Right renal pelvis (tissue), 4 donors: ENCODE measurements at regions not wholly inside any gene's neighbourhood (a gene's known extent, or its start where the extent isn't known, plus 50 kb on each side); places are given as distances from the start of the nearest gene placed in this dataset.

Experiments
- DNase-seq, 4 donors: peaks; one replicate each; pipeline ENCODE4 v3.0.0-alpha.2; 2013; ENCODE audit warnings: low read depth in 4 of 4, low spot score in 3 of 4, missing footprints in 1 of 4

GRCh38 chr2:66929632-66930338 is 467.3 kb upstream of the ETAA1 start:
- peak in 2 of 4 donors; percentile 42 to 55 for DNase-seq

- DNase-seq: peak in 1 of 4 donors; percentile 45
Observed at GRCh38 chr2:66930339-66931220, 466.6 kb upstream of the ETAA1 start.

DNA sequence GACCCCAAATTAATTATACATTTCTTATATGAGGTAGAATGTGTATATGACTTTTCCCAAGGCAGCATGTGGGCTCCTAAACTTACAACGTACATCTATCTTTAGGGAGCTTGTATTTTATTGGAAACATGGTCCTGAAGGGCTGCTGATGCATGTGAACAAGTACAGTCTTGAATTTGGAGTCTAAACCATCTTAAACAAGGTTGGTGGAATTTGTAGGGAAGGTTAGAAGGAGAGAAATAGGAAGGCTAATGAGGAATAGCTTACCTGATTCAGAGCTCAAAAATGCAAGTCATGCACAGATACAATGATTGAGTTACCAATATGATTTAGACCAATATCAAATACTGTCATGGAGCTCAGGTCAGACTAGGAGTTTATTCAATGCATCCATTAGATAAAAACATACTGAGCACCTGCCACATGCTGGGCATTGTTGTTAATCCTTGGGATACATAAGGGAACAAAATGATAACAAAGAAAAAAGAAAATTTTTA is 458.6 kb upstream of the ETAA1 start:
- no peak for DNase-seq

DNA sequence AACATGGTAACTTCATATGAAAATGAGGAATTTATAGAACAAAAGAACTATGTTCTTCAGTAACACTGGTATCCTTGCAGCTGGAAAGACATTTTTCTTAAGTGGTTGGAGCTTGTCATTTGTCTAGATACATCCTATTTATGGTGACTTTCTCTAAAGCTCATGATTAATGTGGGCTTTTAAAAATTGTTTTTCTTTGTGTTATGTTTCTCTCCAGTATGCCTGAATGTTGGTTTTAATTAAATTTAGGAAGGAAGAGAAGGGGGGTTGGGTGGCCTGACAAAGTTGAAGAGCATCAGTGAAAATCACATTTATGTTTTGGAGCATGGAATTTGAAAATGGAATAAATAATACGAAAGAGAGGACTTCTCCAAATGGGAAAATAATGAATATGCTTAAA is 457.1 kb upstream of the ETAA1 start:
- no peak for DNase-seq

DNA sequence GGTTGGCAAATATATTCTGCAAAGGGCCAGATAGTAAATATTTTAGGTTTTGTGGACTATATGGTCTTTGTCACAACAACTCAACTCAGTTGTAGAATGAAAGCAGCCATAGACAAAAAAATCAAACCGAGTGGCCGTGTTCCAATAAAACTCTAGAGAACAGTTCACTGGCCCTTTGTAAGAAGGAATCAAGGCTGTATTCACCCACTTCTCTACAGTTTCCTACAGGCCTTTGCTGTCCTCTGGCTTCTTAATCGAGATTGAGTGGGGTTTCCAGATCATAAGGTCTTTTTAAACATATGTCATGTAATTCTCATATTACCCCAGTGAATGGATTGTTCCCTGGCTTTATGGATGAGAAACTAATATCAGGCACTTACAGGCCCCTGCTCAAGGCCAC is 448.9 kb upstream of the ETAA1 start:
- DNase-seq: no peak

GRCh38 chr2:66957198-66957597 is 439.9 kb upstream of the ETAA1 start:
- no peak for DNase-seq

DNA sequence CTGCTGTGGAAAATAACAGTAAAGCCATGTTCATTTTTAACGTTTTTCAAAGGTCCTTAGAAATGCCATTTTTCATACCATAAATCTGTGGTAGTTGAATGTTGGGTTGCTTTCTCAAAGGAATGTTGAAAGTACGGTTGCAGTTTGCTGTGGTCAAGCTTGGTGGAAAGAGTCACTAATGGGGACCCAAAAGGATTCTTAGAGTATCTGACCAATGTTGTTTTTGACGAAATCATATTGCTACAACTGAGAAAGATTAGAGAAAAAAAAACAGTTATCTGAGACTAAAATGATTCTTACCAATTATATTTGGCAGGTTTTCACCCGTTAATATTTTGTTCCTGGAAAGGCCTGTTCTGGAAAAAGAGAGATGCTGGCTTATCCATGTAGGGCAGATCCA is 439.5 kb upstream of the ETAA1 start:
- no peak for DNase-seq

DNA sequence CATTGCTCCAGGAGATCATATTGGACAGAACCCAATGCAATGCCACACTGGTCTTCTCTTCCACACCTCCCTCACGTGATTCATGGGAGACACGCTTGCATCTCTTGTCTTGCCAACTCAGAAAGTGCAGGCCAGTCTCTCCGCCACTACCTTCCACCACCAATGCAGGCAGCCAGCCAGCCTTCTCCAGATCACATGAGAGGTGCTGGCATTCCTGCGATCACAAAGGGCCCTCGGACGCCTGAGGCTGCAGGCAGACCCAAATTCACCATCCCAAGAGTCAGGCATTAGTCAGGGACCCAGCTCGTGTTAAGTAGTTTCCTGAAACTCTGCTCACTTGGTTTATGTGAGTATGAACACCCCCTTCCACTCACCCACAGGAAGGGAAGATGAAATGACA is 437.0 kb upstream of the ETAA1 start:
- no peak for DNase-seq

GRCh38 chr2:66962716-66963115 is 434.4 kb upstream of the ETAA1 start:
- DNase-seq: no peak

GRCh38 chr2:66966631-66967030 is 430.5 kb upstream of the ETAA1 start:
- no peak for DNase-seq

DNA sequence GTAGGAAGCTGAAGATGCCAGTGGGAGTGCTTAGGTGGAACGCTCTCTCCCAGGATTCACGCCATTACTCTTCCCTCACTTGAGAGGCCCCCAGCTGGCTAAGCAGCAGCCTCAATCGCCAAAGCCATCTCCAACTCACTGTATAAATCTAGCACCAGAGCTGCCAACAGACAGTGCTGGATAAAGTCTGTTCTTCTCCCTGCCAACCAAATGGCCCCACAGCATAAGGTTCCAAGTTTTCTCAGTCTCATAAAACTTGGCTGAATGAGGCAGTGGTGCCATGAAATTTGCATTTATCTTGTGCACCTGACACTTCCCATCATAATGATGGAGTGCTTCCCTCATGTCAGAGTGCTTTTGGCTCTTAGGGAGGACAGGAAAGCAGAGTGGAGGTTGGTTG is 428.2 kb upstream of the ETAA1 start:
- no peak for DNase-seq

DNA sequence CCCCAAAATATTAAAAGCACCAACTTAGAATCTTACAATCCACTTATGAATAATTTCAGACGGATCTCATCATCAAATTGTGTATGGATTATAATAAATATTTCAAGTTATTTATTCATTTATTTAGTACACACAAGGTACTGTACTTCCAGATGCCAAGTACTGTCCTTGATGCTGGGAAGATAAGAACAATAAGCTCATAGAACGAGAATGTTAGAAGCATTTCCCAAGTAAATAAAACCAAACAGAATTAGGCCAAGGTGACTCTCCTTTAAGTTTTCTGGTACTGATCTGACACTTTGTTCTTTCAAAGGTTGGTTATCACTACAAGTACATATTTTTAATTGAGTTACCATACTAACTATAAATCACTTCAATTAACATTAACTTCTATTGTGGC is 416.1 kb upstream of the ETAA1 start:
- no peak for DNase-seq

DNA sequence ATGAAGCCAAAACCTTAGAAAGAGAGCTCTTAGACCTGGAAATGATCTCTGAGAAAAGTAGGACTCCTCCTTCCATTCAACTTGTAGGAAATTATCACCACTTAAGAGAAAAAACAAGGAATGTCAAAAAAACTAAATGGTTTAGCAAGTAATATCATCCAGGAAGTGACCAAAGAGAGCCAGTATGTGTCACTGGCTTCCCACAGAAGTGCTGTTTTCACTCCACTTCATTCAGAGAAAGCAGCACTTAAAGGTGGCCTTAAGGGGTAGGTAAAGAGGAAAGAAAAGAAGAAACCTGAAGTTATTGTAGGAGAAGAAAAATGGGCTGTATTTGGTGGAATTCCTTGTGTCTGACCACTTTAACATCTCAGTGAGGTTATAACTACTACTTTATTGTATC is 414.4 kb upstream of the ETAA1 start:
- no peak for DNase-seq

DNA sequence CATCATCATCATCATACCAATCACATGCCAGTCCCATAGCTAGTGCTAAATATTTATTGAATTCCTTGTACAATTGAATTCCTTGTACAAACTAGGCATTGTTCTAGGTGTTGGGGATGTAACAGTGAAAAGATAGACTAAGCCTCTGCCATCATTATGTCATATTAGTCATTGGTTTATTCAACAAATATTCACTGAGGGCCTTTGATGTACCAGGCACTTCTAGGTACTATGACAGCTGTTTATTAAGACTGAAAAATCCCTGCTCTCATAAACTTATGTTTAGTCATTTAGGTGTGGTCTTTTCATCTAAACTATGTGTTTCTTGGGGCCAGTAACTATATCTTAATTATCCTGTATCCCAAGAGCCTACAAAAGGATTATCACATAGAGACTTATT is 412.3 kb upstream of the ETAA1 start:
- no peak for DNase-seq

- no peak for DNase-seq
Observed at GRCh38 chr2:66985906-66986305, 411.2 kb upstream of the ETAA1 start.

GRCh38 chr2:66987733-66988132 is 409.4 kb upstream of the ETAA1 start:
- DNase-seq: no peak

GRCh38 chr2:66994654-66995053 is 402.5 kb upstream of the ETAA1 start:
- no peak for DNase-seq

GRCh38 chr2:66995636-66996035 is 401.5 kb upstream of the ETAA1 start:
- no peak for DNase-seq

DNA sequence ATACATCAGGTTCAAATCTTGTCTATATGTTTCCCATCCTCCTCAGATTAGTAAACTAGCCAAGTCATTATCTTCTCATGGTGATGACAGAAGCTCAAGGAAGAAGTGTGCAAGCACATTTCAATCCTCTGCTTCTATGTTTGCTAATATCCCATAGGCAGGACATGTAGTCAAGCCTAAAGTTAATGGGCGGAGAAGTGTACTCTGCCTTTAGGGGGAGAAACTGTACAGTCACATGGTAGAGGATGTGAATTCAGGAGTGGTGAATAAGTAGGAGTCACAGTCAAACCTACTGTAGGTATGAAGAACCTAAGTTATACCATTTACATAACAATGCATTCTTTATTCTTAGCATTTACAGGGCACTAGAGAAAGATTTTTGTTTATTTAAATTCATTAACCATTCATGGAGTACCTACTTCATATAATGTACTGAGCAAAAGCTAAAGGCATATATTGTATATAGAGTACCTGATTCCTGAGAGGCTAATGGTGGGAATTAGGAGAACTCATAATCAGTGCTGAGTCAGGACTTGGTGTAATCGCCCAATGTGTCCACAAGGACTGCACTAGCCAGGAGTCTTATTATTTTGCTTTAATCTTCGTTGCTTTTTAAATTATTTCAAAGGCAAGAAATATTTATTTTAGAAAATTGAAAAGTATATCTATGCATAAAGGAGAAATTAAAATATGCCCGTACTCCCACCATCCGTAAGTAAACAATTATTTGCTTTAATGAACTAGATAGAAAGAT is 394.3 kb upstream of the ETAA1 start:
- DNase-seq: no peak

GRCh38 chr2:67006373-67006960 is 390.7 kb upstream of the ETAA1 start:
- no peak for DNase-seq

- no peak for DNase-seq
Observed at GRCh38 chr2:67008155-67008554, 389.0 kb upstream of the ETAA1 start.
